ENCODE measurements at regions not wholly inside any gene's neighbourhood (a gene's known extent, or its start where the extent isn't known, plus 50 kb on each side); places are given as distances from the start of the nearest gene placed in this dataset.

DNA sequence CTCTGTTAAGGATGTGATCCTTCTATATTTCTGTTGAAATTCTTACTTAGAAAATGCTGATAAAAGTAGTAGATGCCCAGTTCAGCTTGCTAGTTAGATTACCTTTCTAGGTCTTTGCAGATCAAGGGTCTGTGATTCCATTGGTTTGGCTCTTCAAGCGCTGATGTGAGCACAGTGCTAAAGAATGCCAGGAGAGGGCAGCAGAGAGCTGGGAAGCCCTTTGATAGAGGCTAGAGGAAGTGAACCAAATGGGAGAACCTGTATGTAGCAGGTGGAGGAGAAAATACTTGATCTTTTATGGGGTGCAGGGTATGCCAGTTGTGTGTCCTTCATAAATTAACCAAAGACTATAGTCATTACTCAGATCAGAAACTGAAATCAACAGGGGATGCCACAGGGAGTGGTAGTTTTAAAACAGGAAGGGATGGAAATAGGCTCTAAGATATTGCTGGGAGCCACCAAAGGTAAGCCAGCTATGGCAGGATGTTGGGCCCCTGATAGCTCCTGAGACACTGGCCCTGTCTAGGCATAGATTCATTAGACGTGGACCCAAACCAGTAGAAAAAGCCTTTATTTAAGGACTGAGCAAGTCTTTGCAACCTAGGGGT is 677.4 kb downstream of the SQOR start:
- no TSS peak for BruUV-seq (replicated peaks)
- H3K27ac ChIP-seq (ENCODE audit: low read depth, low read length) = no peak overlapping the region
- intact Hi-C loops (cut with micrococcal nuclease) = loop anchor here (5.0 kb wide), 2 partner anchors 605 to 1975 kb away; no protein-coding TSS in a partner anchor

DNA sequence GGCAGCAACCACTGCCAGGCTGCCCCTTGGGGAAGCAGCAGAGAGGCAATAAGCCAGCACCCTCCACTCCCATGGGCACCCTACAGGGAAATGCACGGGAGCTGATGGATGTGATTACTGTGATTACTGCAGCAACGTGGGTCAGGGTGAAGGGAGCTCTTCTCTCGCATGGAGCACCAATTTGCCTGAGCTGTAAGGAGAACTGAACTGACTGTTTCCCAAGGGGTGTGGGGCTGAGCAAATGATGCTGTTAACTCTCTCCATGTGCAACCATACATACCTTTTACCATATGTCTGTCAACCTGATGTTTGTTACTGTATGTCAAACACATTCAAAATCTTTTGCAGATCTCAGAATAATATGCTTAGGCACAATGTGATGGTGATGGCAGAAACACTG is 680.6 kb downstream of the SQOR start:
- Histone ChIP-seq H3K9ac (ENCODE audit: low read length) (no peak overlapping the region), H3K27me3 (ENCODE audit: insufficient read depth, low read length) (no peaks in the 10 kb centered on the region), H3K9me2 (ENCODE audit: insufficient read depth) (no peaks in the 10 kb centered on the region), H3K4me1 (ENCODE audit: control insufficient read depth in 1 of 2, insufficient read depth in 2 of 2, low read length in 2 of 2) (no peaks in the 10 kb centered on the region), H4K20me1 (ENCODE audit: insufficient read depth) (no peaks in the 10 kb centered on the region), H3K9me3 (ENCODE audit: control insufficient read depth in 1 of 2, insufficient read depth in 1 of 2, low read depth in 1 of 2, low read length in 2 of 2) (peaks cover 9% of the 10 kb centered on the region in 2 experiments; a peak in 2 of 4 replicates), H3K36me3 (ENCODE audit: control insufficient read depth in 1 of 2, insufficient read depth in 2 of 2, low read length in 2 of 2) (no peaks in the 10 kb centered on the region), H3K79me2 (ENCODE audit: insufficient read depth, low read length) (no peaks in the 10 kb centered on the region), H3K4me3 (replicated peaks in 1 of 2; ENCODE audit: low read depth in 1 of 2, low read length in 2 of 2) (no peak overlapping the region), H2AFZ (ENCODE audit: low read depth, low read length, poor library complexity, severe bottlenecking) (no peak overlapping the region), H3K4me2 (ENCODE audit: low read length) (no peak overlapping the region), H3K27ac (ENCODE audit: low read depth, low read length) (no peak overlapping the region)
- DNase-seq (ENCODE audit: low read depth, low spot score) (no peak), ATAC-seq (no peak)
- POLR2A ChIA-PET = no interaction called here
- no peak for TF ChIP-seq RAD21 (IDR thresholded peaks at IDR 0.05; ENCODE audit: low read depth)
- TF ChIP-seq, protein P1, sequence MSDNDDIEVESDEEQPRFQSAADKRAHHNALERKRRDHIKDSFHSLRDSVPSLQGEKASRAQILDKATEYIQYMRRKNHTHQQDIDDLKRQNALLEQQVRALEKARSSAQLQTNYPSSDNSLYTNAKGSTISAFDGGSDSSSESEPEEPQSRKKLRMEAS (IDR thresholded peaks at IDR 0.05) = no peak
- TF ChIP-seq EZH2 (IDR thresholded peaks at IDR 0.05) = no peak
- no TSS peak for BruUV-seq (replicated peaks)
- intact Hi-C loops (cut with micrococcal nuclease) = no loop called here
- CTCF ChIA-PET = no interaction called here
- RAD21 ChIA-PET (ENCODE audit: low non-redundant PET in 1 of 2, low total read pairs in 2 of 2, uncharacterized antibody in 2 of 2, unreplicated experiment in 2 of 2) = no interaction called here

More for the DNA sequence above, 677.4 kb downstream of the SQOR start:
- no peaks in the 10 kb centered on the region for H3K4me1 ChIP-seq (ENCODE audit: control insufficient read depth in 1 of 2, insufficient read depth in 2 of 2, low read length in 2 of 2)
- ChIA-PET RAD21 (ENCODE audit: low non-redundant PET in 1 of 2, low total read pairs in 2 of 2, uncharacterized antibody in 2 of 2, unreplicated experiment in 2 of 2) (no interaction called here), CTCF (interaction anchor here (1.6 kb wide), 1 partner anchor 517 kb away, joined by 5 read pairs; no protein-coding TSS in a partner anchor), POLR2A (no interaction called here)
- H3K9me3 ChIP-seq (ENCODE audit: control insufficient read depth in 1 of 2, insufficient read depth in 1 of 2, low read depth in 1 of 2, low read length in 2 of 2) = peaks cover 4 to 13% of the 10 kb centered on the region in 2 experiments; a peak in 2 of 4 replicates
- TF ChIP-seq, protein P2, sequence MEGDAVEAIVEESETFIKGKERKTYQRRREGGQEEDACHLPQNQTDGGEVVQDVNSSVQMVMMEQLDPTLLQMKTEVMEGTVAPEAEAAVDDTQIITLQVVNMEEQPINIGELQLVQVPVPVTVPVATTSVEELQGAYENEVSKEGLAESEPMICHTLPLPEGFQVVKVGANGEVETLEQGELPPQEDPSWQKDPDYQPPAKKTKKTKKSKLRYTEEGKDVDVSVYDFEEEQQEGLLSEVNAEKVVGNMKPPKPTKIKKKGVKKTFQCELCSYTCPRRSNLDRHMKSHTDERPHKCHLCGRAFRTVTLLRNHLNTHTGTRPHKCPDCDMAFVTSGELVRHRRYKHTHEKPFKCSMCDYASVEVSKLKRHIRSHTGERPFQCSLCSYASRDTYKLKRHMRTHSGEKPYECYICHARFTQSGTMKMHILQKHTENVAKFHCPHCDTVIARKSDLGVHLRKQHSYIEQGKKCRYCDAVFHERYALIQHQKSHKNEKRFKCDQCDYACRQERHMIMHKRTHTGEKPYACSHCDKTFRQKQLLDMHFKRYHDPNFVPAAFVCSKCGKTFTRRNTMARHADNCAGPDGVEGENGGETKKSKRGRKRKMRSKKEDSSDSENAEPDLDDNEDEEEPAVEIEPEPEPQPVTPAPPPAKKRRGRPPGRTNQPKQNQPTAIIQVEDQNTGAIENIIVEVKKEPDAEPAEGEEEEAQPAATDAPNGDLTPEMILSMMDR (IDR thresholded peaks at IDR 0.05 in 2 of 3, conservative IDR thresholded peaks at IDR 0.05 in 1 of 3; ENCODE audit: borderline replicate concordance in 1 of 3, insufficient read depth in 1 of 3, low read depth in 2 of 3, low read length in 2 of 3) = peak in 2 of 3 experiments; percentile 67 to 72; a peak in 4 of 6 replicates
- peak; percentile 27; the same call in 1 of the 2 replicates for TF ChIP-seq RAD21 (IDR thresholded peaks at IDR 0.05; ENCODE audit: low read depth)
- TF ChIP-seq ZNF274 (IDR thresholded peaks at IDR 0.05; ENCODE audit: low read depth, low read length) = no peak
- H3K79me2 ChIP-seq (ENCODE audit: insufficient read depth, low read length) = no peaks in the 10 kb centered on the region
- H4K20me1 ChIP-seq (ENCODE audit: insufficient read depth) = no peaks in the 10 kb centered on the region
- H3K36me3 ChIP-seq (ENCODE audit: control insufficient read depth in 1 of 2, insufficient read depth in 2 of 2, low read length in 2 of 2) = no peaks in the 10 kb centered on the region
- H3K9me2 ChIP-seq (ENCODE audit: insufficient read depth) = no peaks in the 10 kb centered on the region
- H3K9ac ChIP-seq (ENCODE audit: low read length) = no peak overlapping the region
- H3K4me2 ChIP-seq (ENCODE audit: low read length) = no peak overlapping the region
- no peak overlapping the region for H2AFZ ChIP-seq (ENCODE audit: low read depth, low read length, poor library complexity, severe bottlenecking)
- no peaks in the 10 kb centered on the region for H3K27me3 ChIP-seq (ENCODE audit: insufficient read depth, low read length)
- ATAC-seq (peak; percentile 53; the same call in 1 of the 2 replicates), DNase-seq (ENCODE audit: low read depth, low spot score) (peak; percentile 8)
- no peak overlapping the region for H3K4me3 ChIP-seq (replicated peaks in 1 of 2; ENCODE audit: low read depth in 1 of 2, low read length in 2 of 2)

Measured in HCT116 (cell line).